ENCODE measurements at regions not wholly inside any gene's neighbourhood (a gene's known extent, or its start where the extent isn't known, plus 50 kb on each side); places are given as distances from the start of the nearest gene placed in this dataset.

GRCh38 chr4:20443015-20443805 lies 191.5 kb downstream of the SLIT2 start (continued):
- no peak for TF ChIP-seq ATF7 (IDR thresholded peaks at IDR 0.05)
- no peak for TF ChIP-seq ATF7 (CRISPR knock-in tag; IDR thresholded peaks at IDR 0.05)
- TF ChIP-seq SNAPC5 (CRISPR knock-in tag; IDR thresholded peaks at IDR 0.05; ENCODE audit: borderline replicate concordance): no peak
- no peak for TF ChIP-seq ZNF770 (CRISPR knock-in tag; IDR thresholded peaks at IDR 0.05)
- no peak for TF ChIP-seq NR2F2 (IDR thresholded peaks at IDR 0.05; ENCODE audit: borderline replicate concordance, low read depth)

- no peaks in the 10 kb centered on the region for H3K36me3 ChIP-seq (replicated peaks in 1 of 2; ENCODE audit: control insufficient read depth in 1 of 2, insufficient read depth in 2 of 2, low read length in 2 of 2)
- no peaks in the 10 kb centered on the region for H4K20me1 ChIP-seq (ENCODE audit: insufficient read depth, low read length)
- no peaks in the 10 kb centered on the region for H3K9me3 ChIP-seq (ENCODE audit: low read length)
- H3K4me2 ChIP-seq (ENCODE audit: low read depth, low read length): no peak overlapping the region
- WGBS (ENCODE audit: low lambda C conversion rate): 31% methylated on average over 3 of the region's 3 CpGs
- H3K4me3 ChIP-seq (replicated peaks in 1 of 3; ENCODE audit: insufficient read depth in 1 of 3, low read depth in 2 of 3, low read length in 3 of 3): no peak overlapping the region
- intact Hi-C loops (cut with micrococcal nuclease; ENCODE audit: unreplicated experiment): no loop called here
- ChIA-PET POLR2A (no interaction called here), CTCF (ENCODE audit: low intra/inter-chr PET ratio, low total read pairs) (no interaction called here)
- H3K79me2 ChIP-seq (ENCODE audit: insufficient read depth, low read length): no peaks in the 10 kb centered on the region
- no peak overlapping the region for H3K27ac ChIP-seq (ENCODE audit: extremely low read length, insufficient read depth, low read length)
- H2AFZ ChIP-seq (ENCODE audit: low read length): no peak overlapping the region
- FAIRE-seq (no peak), ATAC-seq (no peak), DNase-seq (ENCODE audit: low spot score) (no peak)
- no peaks in the 10 kb centered on the region for H3K4me1 ChIP-seq (ENCODE audit: insufficient read depth, low read length)
- H3K9ac ChIP-seq (ENCODE audit: insufficient read depth, low read depth, low read length): no peak overlapping the region
- in situ Hi-C loops (cut with HindIII; ENCODE audit: extremely low pct_ligation_motif_present, low pct_unique_long_range_greater_than_20kb): no loop called here
- no peaks in the 10 kb centered on the region for H3K27me3 ChIP-seq (ENCODE audit: control insufficient read depth in 1 of 2, insufficient read depth in 2 of 2, low read length in 2 of 2)
- no TSS peak for BruUV-seq (replicated peaks)
- TF ChIP-seq ZNF430 (CRISPR knock-in tag; IDR thresholded peaks at IDR 0.05): no peak
- no peak for TF ChIP-seq PAXIP1 (CRISPR knock-in tag; conservative IDR thresholded peaks at IDR 0.05)
- no peak for TF ChIP-seq PAWR (CRISPR knock-in tag; IDR thresholded peaks at IDR 0.05; ENCODE audit: borderline replicate concordance)
- no peak for TF ChIP-seq TFE3 (CRISPR knock-in tag; IDR thresholded peaks at IDR 0.05)
- no peak for TF ChIP-seq ZFP82 (CRISPR knock-in tag; IDR thresholded peaks at IDR 0.05; ENCODE audit: borderline replicate concordance)
- TF ChIP-seq ZFYVE20 (CRISPR knock-in tag; IDR thresholded peaks at IDR 0.05; ENCODE audit: borderline replicate concordance, low read depth): no peak
- no peak for TF ChIP-seq JUND (CRISPR knock-in tag; IDR thresholded peaks at IDR 0.05)
- no peak for TF ChIP-seq THYN1 (CRISPR knock-in tag; IDR thresholded peaks at IDR 0.05; ENCODE audit: borderline replicate concordance, low read depth)
- no peak for TF ChIP-seq NFIC (IDR thresholded peaks at IDR 0.05; ENCODE audit: low read length)
- no peak for TF ChIP-seq CCDC6 (CRISPR knock-in tag; IDR thresholded peaks at IDR 0.05)
These were observed 193.1 kb downstream of the SLIT2 start for GRCh38 chr4:20444599-20445337.
